Stimulated activated CD8-positive, alpha-beta memory T cell treated with anti-CD3 and anti-CD28 coated beads, Interleukin-4, amount 100 ng/mL, for 24 hours (primary cell): ENCODE measurements at regions not wholly inside any gene's neighbourhood (a gene's known extent, or its start where the extent isn't known, plus 50 kb on each side); places are given as distances from the start of the nearest gene placed in this dataset.

Experiments used
- DNase-seq: peaks from one replicate; pipeline ENCODE4 v3.0.0-alpha.2; 2020; ENCODE audit warnings: low read depth

- no peak for DNase-seq
These were observed 458.5 kb upstream of the ARRDC4 start for GRCh38 chr15:97502038-97502437.

- DNase-seq, result no peak
These were observed 456.3 kb upstream of the ARRDC4 start for GRCh38 chr15:97504031-97504792.

GRCh38 chr15:97517737-97518136, 442.8 kb upstream of the ARRDC4 start:
- no peak for DNase-seq

GRCh38 chr15:97520689-97521088, 439.8 kb upstream of the ARRDC4 start:
- DNase-seq, result no peak

- no peak for DNase-seq
These were observed 438.9 kb upstream of the ARRDC4 start for GRCh38 chr15:97521381-97522285.

DNA sequence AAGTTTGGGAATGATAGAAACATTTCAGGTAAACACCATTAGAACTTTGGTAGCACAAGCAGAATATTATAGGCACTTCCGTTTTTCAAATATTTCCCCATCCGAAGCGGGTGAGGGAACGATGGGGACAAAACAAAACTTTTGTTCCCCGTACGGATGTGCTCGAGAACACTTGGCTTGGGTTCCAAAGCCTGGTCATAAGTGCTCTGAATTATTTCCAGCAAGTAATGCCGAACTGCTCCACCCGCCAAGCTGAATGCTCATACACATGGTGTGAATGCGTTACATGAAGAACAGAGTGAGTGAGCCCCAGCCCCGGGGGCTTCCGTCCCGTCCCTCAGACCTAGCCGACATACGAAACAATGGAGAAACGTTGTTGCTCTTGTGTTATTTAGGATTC, 438.2 kb upstream of the ARRDC4 start:
- no peak for DNase-seq

GRCh38 chr15:97525809-97526208, 434.7 kb upstream of the ARRDC4 start:
- DNase-seq, result no peak

DNA sequence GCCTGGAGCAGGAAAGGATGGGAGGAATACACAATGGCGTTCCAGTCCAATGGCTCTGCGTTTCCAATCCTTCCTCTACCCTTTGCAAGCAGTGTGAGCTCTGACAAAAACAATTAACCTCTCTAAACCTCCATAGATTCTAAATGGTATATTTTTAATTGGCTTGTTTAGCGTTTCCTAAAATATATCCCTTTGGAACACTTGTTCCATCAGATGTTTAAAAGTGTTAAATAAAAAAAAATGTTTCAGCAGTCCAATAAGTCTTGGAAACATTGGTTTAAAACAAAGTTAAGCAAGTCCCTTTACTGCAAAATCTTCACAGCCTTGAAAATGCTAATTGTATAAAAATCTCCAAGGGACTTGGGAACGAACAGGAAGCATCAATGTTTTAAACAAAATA, 432.3 kb upstream of the ARRDC4 start:
- no peak for DNase-seq

GRCh38 chr15:97545799-97546198, 414.7 kb upstream of the ARRDC4 start:
- no peak for DNase-seq

DNA sequence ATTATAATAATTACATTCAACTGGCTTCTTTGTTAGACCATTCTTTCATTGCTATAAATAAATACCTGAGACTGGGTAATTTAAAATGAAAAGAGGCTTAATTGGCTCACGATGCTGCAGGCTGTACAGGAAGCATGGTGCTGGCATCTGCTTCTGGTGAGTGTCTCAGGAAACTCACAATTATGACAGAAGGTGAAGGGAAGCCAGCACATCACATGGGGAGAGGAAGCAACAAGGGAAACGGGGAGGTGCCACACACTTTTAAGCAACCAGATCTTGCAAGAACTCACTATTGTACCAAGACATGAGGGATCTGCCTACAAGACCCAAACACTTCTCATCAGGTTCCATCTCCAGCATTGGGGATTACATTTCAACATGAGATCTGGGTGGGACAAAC, 413.1 kb upstream of the ARRDC4 start:
- no peak for DNase-seq

- no peak for DNase-seq
These were observed 399.0 kb upstream of the ARRDC4 start for GRCh38 chr15:97561529-97561928.

DNA sequence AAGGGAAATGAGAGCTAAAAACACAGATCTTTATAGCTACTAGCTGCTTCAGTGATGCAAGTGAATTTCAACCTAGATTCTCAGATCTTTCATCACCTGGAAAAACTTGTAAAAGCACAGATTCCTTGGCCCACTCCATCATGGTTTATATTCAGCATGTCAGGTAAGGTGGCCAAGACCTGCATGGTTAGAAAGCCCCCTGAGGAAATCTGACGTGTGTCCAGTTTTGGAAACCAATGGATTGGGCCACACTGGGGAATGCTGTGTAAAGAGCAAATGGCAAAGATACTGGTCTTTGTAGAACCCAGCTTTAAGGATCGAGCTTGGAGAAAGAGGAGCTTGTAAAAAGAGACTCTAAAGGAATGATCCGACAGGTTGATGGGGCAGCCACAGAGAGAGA, 397.0 kb upstream of the ARRDC4 start:
- no peak for DNase-seq

- DNase-seq, result no peak
These were observed 393.5 kb upstream of the ARRDC4 start for GRCh38 chr15:97566961-97567360.

- no peak for DNase-seq
These were observed 393.1 kb upstream of the ARRDC4 start for GRCh38 chr15:97567411-97567810.

GRCh38 chr15:97576929-97577645, 383.4 kb upstream of the ARRDC4 start:
- no peak for DNase-seq

DNA sequence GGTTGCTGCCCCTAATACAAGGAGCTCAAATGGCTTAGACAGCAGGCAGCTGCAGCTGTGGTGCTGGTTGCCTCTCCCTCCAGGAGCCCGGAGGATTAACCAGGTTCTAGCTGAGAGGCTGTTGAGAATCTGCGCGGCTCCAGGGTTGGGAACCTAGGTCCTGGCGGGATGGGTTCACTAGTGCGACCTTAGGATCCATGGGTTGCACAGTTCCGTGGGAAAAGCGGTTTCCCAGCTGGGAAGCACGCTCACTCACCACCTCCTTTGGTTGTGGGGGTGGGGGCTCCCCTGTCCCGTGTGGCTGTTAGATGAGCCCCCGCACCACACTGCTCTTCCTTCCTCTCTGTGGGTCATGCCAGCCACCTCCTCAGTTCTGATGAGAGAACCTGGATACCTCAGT, 375.1 kb upstream of the ARRDC4 start:
- DNase-seq, result no peak

DNA sequence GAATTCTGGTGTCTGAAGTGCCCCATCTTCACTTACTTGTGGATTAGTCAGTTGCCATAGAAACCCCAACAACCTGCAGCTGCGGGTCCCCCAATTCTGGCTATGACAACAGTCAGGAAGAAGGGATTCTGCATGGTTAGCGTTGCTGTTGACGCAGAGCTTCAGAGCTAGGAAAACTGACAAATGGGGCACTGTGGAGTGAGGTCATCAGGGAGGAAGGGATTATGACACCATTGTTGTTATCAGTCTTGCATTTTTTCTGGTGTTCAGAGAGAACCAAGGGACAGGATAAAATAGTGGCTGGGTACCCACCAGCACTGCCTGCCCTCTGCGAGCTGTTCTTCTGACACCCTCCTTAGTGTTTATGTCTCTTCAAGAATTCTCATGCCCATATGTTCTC, 367.7 kb upstream of the ARRDC4 start:
- DNase-seq, result no peak

- DNase-seq, result no peak
These were observed 362.7 kb upstream of the ARRDC4 start for GRCh38 chr15:97597801-97598200.

DNA sequence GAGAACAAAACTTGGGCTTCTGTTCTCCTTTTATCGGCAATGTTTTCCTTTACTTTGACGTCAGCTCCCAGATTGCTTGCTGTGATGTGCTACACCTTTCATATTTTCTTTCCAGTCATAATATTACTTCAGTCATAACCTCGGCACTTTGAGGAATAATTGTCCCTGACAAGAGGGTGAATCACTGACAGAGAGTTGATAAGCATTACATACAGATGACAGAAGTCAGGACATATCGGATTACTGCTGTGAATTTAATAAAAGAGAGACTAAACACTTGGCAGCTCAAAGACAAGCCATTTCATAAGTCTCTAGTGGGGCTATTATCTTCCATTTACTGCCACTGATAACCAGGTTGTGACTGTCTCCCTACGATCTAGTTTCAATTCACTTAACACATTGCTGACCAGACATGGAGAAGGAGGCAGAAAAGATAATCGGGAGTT, 362.1 kb upstream of the ARRDC4 start:
- DNase-seq, result no peak

GRCh38 chr15:97600190-97600589, 360.3 kb upstream of the ARRDC4 start:
- DNase-seq, result no peak

- DNase-seq, result no peak
These were observed 355.8 kb upstream of the ARRDC4 start for GRCh38 chr15:97604677-97605076.

GRCh38 chr15:97615114-97615513, 345.4 kb upstream of the ARRDC4 start:
- DNase-seq, result no peak
